Natural killer cell (primary cell): ENCODE measurements at regions not wholly inside any gene's neighbourhood (a gene's known extent, or its start where the extent isn't known, plus 50 kb on each side); places are given as distances from the start of the nearest gene placed in this dataset.

Experiments
- ATAC-seq, 3 donors: fragments of 150-1000 bp in 2 of 3; fragments of 200-7000 bp in 1 of 3; cut with Tn5 transposase; 1 replicate in 1 of 3; 2 replicates in 2 of 3; pipeline ENCODE4 v1.10.0; 2021; ENCODE audit warnings: mild to moderate bottlenecking in 2 of 3, moderate library complexity in 2 of 3
- DNase-seq, 2 donors: peaks; one replicate each; pipeline versions ENCODE4 v3.0.0 to v3.0.0-alpha.2; 2013 to 2021; ENCODE audit warnings: mixed read lengths in 1 of 2
- H3K27ac ChIP-seq: one replicate; pipeline ENCODE4 v1.5.1; 2013; ENCODE audit warnings: mild to moderate bottlenecking, low read length
- H3K27me3 ChIP-seq: one replicate; pipeline ENCODE4 v1.6.1; 2013; ENCODE audit warnings: low read length; ENCODE audit not compliant: control insufficient read depth, insufficient read depth
- H3K36me3 ChIP-seq: one replicate; pipeline ENCODE4 v1.6.1; 2013; ENCODE audit warnings: low read length; ENCODE audit not compliant: control insufficient read depth, insufficient read depth
- H3K4me1 ChIP-seq: one replicate; pipeline ENCODE4 v1.6.1; 2013; ENCODE audit warnings: low read length; ENCODE audit not compliant: control insufficient read depth, insufficient read depth
- H3K4me3 ChIP-seq: one replicate; pipeline ENCODE4 v1.5.1; 2013; ENCODE audit warnings: low read length
- H3K9me3 ChIP-seq: one replicate; pipeline ENCODE4 v1.6.1; 2013; ENCODE audit warnings: low read length; ENCODE audit not compliant: control insufficient read depth, insufficient read depth
- H3K27ac Mint-ChIP-seq, 2 donors: one replicate each; pipeline ENCODE4 v1.8.0; 2022; ENCODE audit warnings: mild to moderate bottlenecking in 2 of 2, mixed read lengths in 2 of 2, moderate library complexity in 1 of 2
- H3K27me3 Mint-ChIP-seq, 2 donors: one replicate each; pipeline ENCODE4 v1.8.0; 2022; ENCODE audit warnings: low read depth in 2 of 2, mixed read lengths in 2 of 2
- H3K36me3 Mint-ChIP-seq: one replicate; pipeline ENCODE4 v1.8.0; 2022; ENCODE audit warnings: mixed read lengths
- H3K4me1 Mint-ChIP-seq, 2 donors: one replicate each; pipeline ENCODE4 v1.8.0; 2022; ENCODE audit warnings: mixed read lengths in 2 of 2
- H3K4me3 Mint-ChIP-seq: one replicate; pipeline ENCODE4 v1.8.0; 2022; ENCODE audit warnings: mild to moderate bottlenecking, moderate library complexity, mixed read lengths
- H3K9me3 Mint-ChIP-seq, 2 donors: one replicate each; pipeline ENCODE4 v1.8.0; 2022; ENCODE audit warnings: mixed read lengths in 2 of 2
- CTCF ChIP-seq: fragments of 200-600 bp; IDR thresholded peaks from one replicate; pipeline ENCODE4 v1.8.0; 2022; ENCODE audit warnings: antibody characterized with exemption
- WGBS: methylation state at CpG from one replicate; pipeline ENCODE4 v1.1.7; 2013; ENCODE audit warnings: missing lambda C conversion rate; ENCODE audit not compliant: insufficient coverage; 5-methylcytosine and 5-hydroxymethylcytosine counted together
- intact Hi-C: fragments of 100-400 bp; cut with micrococcal nuclease; formaldehyde crosslinking; loops from one replicate; pipeline ENCODE4 v1.14.2; 2022

GRCh38 chr10:129273860-129274259 lies 193.2 kb upstream of the MGMT start:
- H3K27ac Mint-ChIP-seq = no peak overlapping the region
- H3K4me3 ChIP-seq = no peak overlapping the region
- H3K27me3 ChIP-seq = peaks cover 2% of the 10 kb centered on the region
- intact Hi-C loops = no loop called here
- WGBS = 78% methylated on average over 7 of the region's 7 CpGs
- no peak overlapping the region for H3K27ac ChIP-seq
- H3K36me3 ChIP-seq = no peaks in the 10 kb centered on the region
- H3K36me3 Mint-ChIP-seq = no peaks in the 10 kb centered on the region
- no peaks in the 10 kb centered on the region for H3K9me3 Mint-ChIP-seq
- no peak overlapping the region for H3K4me3 Mint-ChIP-seq
- ATAC-seq (no peak), DNase-seq (no peak)
- H3K27me3 Mint-ChIP-seq = peaks cover 22 to 37% of the 10 kb centered on the region in 2 donors
- TF ChIP-seq CTCF = no peak
- H3K4me1 Mint-ChIP-seq = peaks cover 9 to 17% of the 10 kb centered on the region in 2 donors
- H3K9me3 ChIP-seq = no peaks in the 10 kb centered on the region
- H3K4me1 ChIP-seq = peaks cover 7% of the 10 kb centered on the region

- H3K27me3 Mint-ChIP-seq = peaks cover 20 to 40% of the 10 kb centered on the region in 2 donors
- H3K27ac Mint-ChIP-seq = no peak overlapping the region
- peaks cover 9 to 17% of the 10 kb centered on the region in 2 donors for H3K4me1 Mint-ChIP-seq
- Histone ChIP-seq H3K4me3 (no peak overlapping the region), H3K27ac (no peak overlapping the region), H3K9me3 (no peaks in the 10 kb centered on the region), H3K4me1 (peaks cover 7% of the 10 kb centered on the region), H3K27me3 (peaks cover 2% of the 10 kb centered on the region), H3K36me3 (no peaks in the 10 kb centered on the region)
- no peaks in the 10 kb centered on the region for H3K36me3 Mint-ChIP-seq
- H3K9me3 Mint-ChIP-seq = no peaks in the 10 kb centered on the region
- TF ChIP-seq CTCF = no peak
- intact Hi-C loops = no loop called here
- ATAC-seq (no peak), DNase-seq (no peak)
- no peak overlapping the region for H3K4me3 Mint-ChIP-seq
- WGBS = 84% methylated on average over 10 of the region's 10 CpGs
Measured at GRCh38 chr10:129274748-129275474, 192.1 kb upstream of the MGMT start.

- ATAC-seq (peak in 1 of 3 donors; percentile 58), DNase-seq (no peak)
- Mint-ChIP-seq H3K27ac (no peak overlapping the region), H3K4me1 (peaks cover 9 to 17% of the 10 kb centered on the region in 2 donors), H3K9me3 (no peaks in the 10 kb centered on the region), H3K27me3 (peaks cover 17 to 48% of the 10 kb centered on the region in 2 donors), H3K36me3 (no peaks in the 10 kb centered on the region), H3K4me3 (no peak overlapping the region)
- H3K36me3 ChIP-seq = no peaks in the 10 kb centered on the region
- H3K4me1 ChIP-seq = peaks cover 7% of the 10 kb centered on the region
- no peaks in the 10 kb centered on the region for H3K9me3 ChIP-seq
- 35% methylated on average over 7 of the region's 9 CpGs for WGBS
- no peak overlapping the region for H3K27ac ChIP-seq
- H3K27me3 ChIP-seq = peaks cover 7% of the 10 kb centered on the region
- no peak overlapping the region for H3K4me3 ChIP-seq
- no peak for TF ChIP-seq CTCF
- intact Hi-C loops = no loop called here
Measured at GRCh38 chr10:129275886-129276285, 191.2 kb upstream of the MGMT start.

GRCh38 chr10:129277084-129277483 lies 190.0 kb upstream of the MGMT start:
- peaks cover 23 to 60% of the 10 kb centered on the region in 2 donors for H3K27me3 Mint-ChIP-seq
- ATAC-seq = peak in 1 of 3 donors; percentile 32
- WGBS = 84% methylated on average over 13 of the region's 13 CpGs

More at GRCh38 chr10:129277084-129277483, 190.0 kb upstream of the MGMT start:
- Histone ChIP-seq H3K27ac (no peak overlapping the region), H3K4me3 (no peak overlapping the region), H3K27me3 (peaks cover 7% of the 10 kb centered on the region), H3K36me3 (no peaks in the 10 kb centered on the region), H3K4me1 (peaks cover 7% of the 10 kb centered on the region), H3K9me3 (no peaks in the 10 kb centered on the region)
- no peak for TF ChIP-seq CTCF
- H3K9me3 Mint-ChIP-seq = peaks cover 3 to 6% of the 10 kb centered on the region in 2 donors
- DNase-seq = no peak
- no peak overlapping the region for H3K27ac Mint-ChIP-seq
- H3K36me3 Mint-ChIP-seq = no peaks in the 10 kb centered on the region
- intact Hi-C loops = no loop called here
- H3K4me1 Mint-ChIP-seq = peaks cover 9 to 17% of the 10 kb centered on the region in 2 donors
- H3K4me3 Mint-ChIP-seq = no peak overlapping the region
